PC-9 (cell line): ENCODE measurements at regions not wholly inside any gene's neighbourhood (a gene's known extent, or its start where the extent isn't known, plus 50 kb on each side); places are given as distances from the start of the nearest gene placed in this dataset.

Source experiments
- BruUV-seq: library from RNA; stranded (reverse); fragments of 400-500 nt; replicated peaks from 2 replicates; lab custom pipeline; 2021; lab: Mats Ljungman, UMichigan
- CTCF ChIA-PET: fragments of 300-600 bp; sonication (Branson Sonifier 250); formaldehyde crosslinking; loops from one replicate; lab custom pipeline; 2022; ENCODE audit warnings: antibody characterized with exemption; lab: Charles Lee
- POLR2A ChIA-PET: fragments of 300-600 bp; sonication (Branson Sonifier 250); formaldehyde crosslinking; loops from one replicate; lab custom pipeline; 2022; ENCODE audit warnings: antibody characterized with exemption; ENCODE audit not compliant: unreplicated experiment; lab: Charles Lee
- DNase-seq, 2 experiments: peaks; one replicate each; pipeline versions ENCODE4 v3.0.0 to v3.0.0-alpha.2; 2015 to 2022; ENCODE audit warnings: mixed read lengths in 1 of 2
- H2AFZ ChIP-seq: fragments of 200-600 bp; sonication (generic); 2 replicates; pipeline ENCODE4 v1.8.1; 2017; ENCODE audit warnings: antibody characterized with exemption
- H3F3A ChIP-seq: fragments of 200-600 bp; sonication (generic); 2 replicates; pipeline ENCODE4 v1.8.1; 2017; ENCODE audit warnings: antibody characterized with exemption, mild to moderate bottlenecking, low read depth; ENCODE audit not compliant: insufficient read depth
- H3K27ac ChIP-seq: fragments of 200-600 bp; sonication (generic); 2 replicates; pipeline ENCODE4 v1.6.1; 2016; ENCODE audit warnings: mixed run types
- H3K27me3 ChIP-seq: fragments of 200-600 bp; sonication (generic); 2 replicates; pipeline ENCODE4 v1.6.1; 2016; ENCODE audit warnings: low read depth, mixed run types; ENCODE audit not compliant: insufficient read depth
- H3K36me3 ChIP-seq: fragments of 200-600 bp; sonication (generic); 2 replicates; pipeline ENCODE4 v1.6.1; 2016; ENCODE audit warnings: low read depth, mixed run types
- H3K4me1 ChIP-seq: fragments of 200-600 bp; sonication (generic); replicated peaks from 2 replicates; pipeline ENCODE4 v1.6.1; 2016; ENCODE audit warnings: mixed run types; ENCODE audit not compliant: insufficient read depth
- H3K4me2 ChIP-seq: fragments of 200-600 bp; sonication (generic); 2 replicates; pipeline ENCODE4 v1.6.1; 2017; ENCODE audit warnings: mixed run types
- H3K4me3 ChIP-seq: fragments of 200-600 bp; sonication (generic); 2 replicates; pipeline ENCODE4 v1.6.1; 2016; ENCODE audit warnings: mixed run types
- H3K79me2 ChIP-seq: fragments of 200-600 bp; sonication (generic); 2 replicates; pipeline ENCODE4 v1.6.1; 2017; ENCODE audit warnings: low read depth, mixed run types
- H3K9me2 ChIP-seq: fragments of 200-600 bp; sonication (generic); 2 replicates; pipeline ENCODE4 v1.8.1; 2017; ENCODE audit warnings: mild to moderate bottlenecking; ENCODE audit not compliant: insufficient read depth
- H3K9me3 ChIP-seq: fragments of 200-600 bp; sonication (generic); 2 replicates; pipeline ENCODE4 v1.8.1; 2016; ENCODE audit warnings: low read depth; ENCODE audit not compliant: insufficient read depth
- H4K20me1 ChIP-seq: fragments of 200-600 bp; sonication (generic); 2 replicates; pipeline ENCODE4 v1.8.1; 2017; ENCODE audit not compliant: insufficient read depth
- CTCF ChIP-seq: fragments of 200-600 bp; sonication (generic); conservative IDR thresholded peaks from 2 replicates; pipeline ENCODE4 v1.6.1; 2017; ENCODE audit warnings: mixed run types, antibody characterized with exemption, mild to moderate bottlenecking, moderate library complexity
- EZH2 ChIP-seq: fragments of 200-600 bp; sonication (generic); IDR thresholded peaks from 2 replicates; pipeline ENCODE4 v1.8.0; 2017; ENCODE audit warnings: antibody characterized with exemption, low read depth
- intact Hi-C: fragments of 100-400 bp; cut with micrococcal nuclease; formaldehyde crosslinking; loops from one replicate; pipeline ENCODE4 v1.10.0; 2022; ENCODE audit not compliant: unreplicated experiment

GRCh38 chr14:97788364-97788763 lies 991.2 kb downstream of the VRK1 start:
- Histone ChIP-seq H3K9me3 (no peaks in the 10 kb centered on the region), H3K4me1 (no peaks in the 10 kb centered on the region), H3K27ac (no peak overlapping the region), H2AFZ (no peak overlapping the region), H3K4me2 (no peak overlapping the region), H3K9me2 (no peaks in the 10 kb centered on the region), H3K36me3 (no peaks in the 10 kb centered on the region), H3K79me2 (no peaks in the 10 kb centered on the region), H3K4me3 (no peak overlapping the region), H3K27me3 (no peaks in the 10 kb centered on the region), H3F3A (no peaks in the 10 kb centered on the region), H4K20me1 (no peaks in the 10 kb centered on the region)
- TF ChIP-seq CTCF (no peak), EZH2 (no peak)
- intact Hi-C loops, result no loop called here
- POLR2A ChIA-PET, result no interaction called here
- no TSS peak for BruUV-seq
- DNase-seq, result no peak
- CTCF ChIA-PET, result no interaction called here

- H2AFZ ChIP-seq, result no peak overlapping the region
- intact Hi-C loops, result no loop called here
- no peaks in the 10 kb centered on the region for H3K9me2 ChIP-seq
- no peaks in the 10 kb centered on the region for H3K9me3 ChIP-seq
- no peak overlapping the region for H3K4me3 ChIP-seq
- H3K4me2 ChIP-seq, result no peak overlapping the region
- no TSS peak for BruUV-seq
- no peaks in the 10 kb centered on the region for H3K36me3 ChIP-seq
- no peaks in the 10 kb centered on the region for H4K20me1 ChIP-seq
- no peaks in the 10 kb centered on the region for H3K4me1 ChIP-seq
- H3K27ac ChIP-seq, result no peak overlapping the region
- no peaks in the 10 kb centered on the region for H3F3A ChIP-seq
- no peaks in the 10 kb centered on the region for H3K79me2 ChIP-seq
- H3K27me3 ChIP-seq, result no peaks in the 10 kb centered on the region
- CTCF ChIA-PET, result no interaction called here
- POLR2A ChIA-PET, result no interaction called here
- TF ChIP-seq CTCF (no peak), EZH2 (no peak)
- no peak for DNase-seq
These were observed 991.8 kb downstream of the VRK1 start for GRCh38 chr14:97788846-97789526.

GRCh38 chr14:97791072-97791471 lies 993.9 kb downstream of the VRK1 start:
- Histone ChIP-seq H3K4me2 (no peak overlapping the region), H3K27me3 (no peaks in the 10 kb centered on the region), H3F3A (no peaks in the 10 kb centered on the region), H3K9me3 (no peaks in the 10 kb centered on the region), H3K4me3 (no peak overlapping the region), H2AFZ (no peak overlapping the region), H3K79me2 (no peaks in the 10 kb centered on the region), H3K36me3 (no peaks in the 10 kb centered on the region), H3K9me2 (no peaks in the 10 kb centered on the region), H3K4me1 (no peaks in the 10 kb centered on the region), H4K20me1 (no peaks in the 10 kb centered on the region), H3K27ac (no peak overlapping the region)
- intact Hi-C loops, result no loop called here
- POLR2A ChIA-PET, result no interaction called here
- CTCF ChIA-PET, result no interaction called here
- DNase-seq, result no peak
- no TSS peak for BruUV-seq
- TF ChIP-seq CTCF, result no peak
- no peak for TF ChIP-seq EZH2
